Transverse colon (tissue), 4 donors: ENCODE measurements at regions not wholly inside any gene's neighbourhood (a gene's known extent, or its start where the extent isn't known, plus 50 kb on each side); places are given as distances from the start of the nearest gene placed in this dataset.

ENCODE experiments used
- DNase-seq: peaks from one replicate; pipeline ENCODE4 v3.0.0-alpha.2; 2019
- H3K27ac ChIP-seq, 4 donors: fragments of 200-600 bp; sonication (generic); 2 replicates each; pipeline ENCODE4 v1.5.1; 2016 to 2018; ENCODE audit warnings: inconsistent platforms in 4 of 4
- H3K27me3 ChIP-seq: fragments of 200-600 bp; sonication (generic); 2 replicates; pipeline ENCODE4 v1.5.1; 2017; ENCODE audit warnings: inconsistent platforms
- H3K36me3 ChIP-seq, 4 donors: fragments of 200-600 bp; sonication (generic); 2 replicates each; pipeline ENCODE4 v1.5.1; 2017 to 2019; ENCODE audit warnings: inconsistent platforms in 4 of 4
- H3K4me1 ChIP-seq, 4 donors: fragments of 200-600 bp; sonication (generic); 2 replicates each; pipeline ENCODE4 v1.5.1; 2017 to 2020; ENCODE audit warnings: inconsistent platforms in 4 of 4
- H3K4me3 ChIP-seq, 4 donors: fragments of 200-600 bp; sonication (generic); 1 replicate in 1 of 4; 2 replicates in 3 of 4; pipeline versions ENCODE4 v1.5.1 to v1.6.1; 2017 to 2019; ENCODE audit warnings: inconsistent platforms in 4 of 4
- H3K9me3 ChIP-seq, 2 donors: fragments of 200-600 bp; sonication (generic); 2 replicates each; pipeline ENCODE4 v1.5.1; 2017 to 2019; ENCODE audit warnings: inconsistent platforms in 2 of 2
- EP300 ChIP-seq: sonication (generic); formaldehyde crosslinking; IDR thresholded peaks from one replicate; pipeline ENCODE4 v1.6.1; 2017; ENCODE audit warnings: antibody characterized with exemption, low read depth
- POLR2A ChIP-seq: fragments of 450-650 bp; IDR thresholded peaks from one replicate; pipeline ENCODE4 v1.6.1; 2016; ENCODE audit warnings: antibody characterized with exemption, mild to moderate bottlenecking, moderate library complexity
- POLR2AphosphoS5 ChIP-seq, 3 donors: sonication (generic); formaldehyde crosslinking; IDR thresholded peaks; one replicate each; pipeline ENCODE4 v1.6.1; 2016; ENCODE audit warnings: antibody characterized with exemption in 3 of 3
- WGBS, 2 donors: methylation state at CpG; one replicate each; pipeline ENCODE4 v1.1.5; 2018; ENCODE audit warnings: low coverage in 1 of 2; 5-methylcytosine and 5-hydroxymethylcytosine counted together
- in situ Hi-C, 4 donors: fragments of 200-750 bp; cut with MboI; loops; one replicate each; pipeline versions ENCODE4 v1.15.0 to v1.15.1; 2017; ENCODE audit warnings: low sequenced_read_pairs in 3 of 4, low pct_ligation_motif_present in 1 of 4, low pct_unique_long_range_greater_than_20kb in 1 of 4
- intact Hi-C: fragments of 100-400 bp; cut with DNase I; formaldehyde crosslinking; loops from one replicate; pipeline ENCODE4 v1.15.1; 2023; ENCODE audit warnings: low total_unique reads
- TF ChIP-seq, protein P1 (sequence below), 5 experiments: fragments of 200-600 bp in 3 of 5; fragments of 450-650 bp in 2 of 5; sonication (generic) in 3 of 5; IDR thresholded peaks; 1 replicate in 2 of 5; 2 replicates in 3 of 5; pipeline ENCODE4 v1.5.1; 2016 to 2017; ENCODE audit warnings: antibody characterized with exemption in 5 of 5, inconsistent platforms in 3 of 5, mild to moderate bottlenecking in 2 of 5, moderate library complexity in 1 of 5

DNA sequence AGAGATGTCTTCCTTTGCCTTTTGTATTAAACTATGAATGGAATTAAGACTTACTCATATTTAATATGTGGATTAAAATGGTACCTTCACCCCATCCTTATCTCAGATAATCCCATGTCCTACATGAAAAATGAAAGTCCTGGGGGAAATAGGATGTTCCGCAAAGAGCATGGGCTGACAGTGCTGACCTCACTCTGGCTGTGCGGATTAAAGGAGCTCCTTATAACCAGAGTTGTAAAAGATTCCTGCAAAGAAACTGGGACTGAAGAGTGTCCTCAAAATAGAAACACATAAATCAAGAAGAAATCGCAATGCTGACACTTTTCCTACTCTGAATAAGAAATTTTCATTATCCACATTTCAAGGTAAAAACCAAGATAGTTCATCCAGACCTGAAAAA, 384.5 kb downstream of the LIG4 start:
- Histone ChIP-seq H3K27me3 (no peaks in the 10 kb centered on the region), H3K9me3 (no peaks in the 10 kb centered on the region)

DNA sequence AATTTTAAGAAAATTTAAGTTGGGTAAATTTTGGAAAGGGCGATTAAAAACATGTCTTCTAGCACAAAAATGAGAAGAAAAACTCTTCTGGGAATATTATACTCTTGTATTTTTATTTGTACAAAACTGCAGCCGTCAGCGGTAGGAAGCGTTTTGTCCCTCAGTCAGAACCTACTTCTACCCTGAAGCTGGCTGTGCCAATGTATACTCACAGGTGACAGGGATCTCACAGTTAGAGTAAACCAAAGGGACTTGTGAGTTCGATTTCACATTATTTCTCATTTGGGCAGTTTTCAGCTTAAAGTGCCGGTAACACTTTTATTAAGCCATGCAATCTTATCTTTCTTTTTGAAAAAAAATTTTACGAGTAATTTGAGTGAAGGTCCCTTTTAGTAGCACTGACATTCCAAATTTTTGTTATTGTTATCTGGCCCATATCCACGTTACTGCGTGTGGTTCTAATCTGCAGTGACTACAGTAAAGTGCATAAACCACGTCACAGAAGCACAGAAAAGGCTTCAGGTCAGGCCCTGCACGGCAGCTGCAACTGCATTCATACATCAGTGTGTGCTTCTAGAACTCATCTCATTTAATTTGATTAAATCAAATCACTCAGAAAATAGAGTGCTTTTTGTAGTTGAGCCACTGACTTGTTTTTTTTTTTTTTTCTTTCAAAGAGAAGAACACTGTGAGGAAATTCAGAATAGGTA, 387.3 kb downstream of the LIG4 start:
- no peaks in the 10 kb centered on the region for H3K36me3 ChIP-seq
- H3K4me3 ChIP-seq = no peak overlapping the region
- no peaks in the 10 kb centered on the region for H3K27me3 ChIP-seq
- no peaks in the 10 kb centered on the region for H3K9me3 ChIP-seq
- H3K4me1 ChIP-seq = no peaks in the 10 kb centered on the region
- TF ChIP-seq, protein P1, sequence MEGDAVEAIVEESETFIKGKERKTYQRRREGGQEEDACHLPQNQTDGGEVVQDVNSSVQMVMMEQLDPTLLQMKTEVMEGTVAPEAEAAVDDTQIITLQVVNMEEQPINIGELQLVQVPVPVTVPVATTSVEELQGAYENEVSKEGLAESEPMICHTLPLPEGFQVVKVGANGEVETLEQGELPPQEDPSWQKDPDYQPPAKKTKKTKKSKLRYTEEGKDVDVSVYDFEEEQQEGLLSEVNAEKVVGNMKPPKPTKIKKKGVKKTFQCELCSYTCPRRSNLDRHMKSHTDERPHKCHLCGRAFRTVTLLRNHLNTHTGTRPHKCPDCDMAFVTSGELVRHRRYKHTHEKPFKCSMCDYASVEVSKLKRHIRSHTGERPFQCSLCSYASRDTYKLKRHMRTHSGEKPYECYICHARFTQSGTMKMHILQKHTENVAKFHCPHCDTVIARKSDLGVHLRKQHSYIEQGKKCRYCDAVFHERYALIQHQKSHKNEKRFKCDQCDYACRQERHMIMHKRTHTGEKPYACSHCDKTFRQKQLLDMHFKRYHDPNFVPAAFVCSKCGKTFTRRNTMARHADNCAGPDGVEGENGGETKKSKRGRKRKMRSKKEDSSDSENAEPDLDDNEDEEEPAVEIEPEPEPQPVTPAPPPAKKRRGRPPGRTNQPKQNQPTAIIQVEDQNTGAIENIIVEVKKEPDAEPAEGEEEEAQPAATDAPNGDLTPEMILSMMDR (IDR thresholded peaks at IDR 0.05) = no peak
- TF ChIP-seq EP300 = no peak
- TF ChIP-seq POLR2AphosphoS5 (IDR thresholded peaks at IDR 0.05) = no peak
- 61 to 65% methylated on average over 11 of the region's 11 CpGs for WGBS, 2 donors
- DNase-seq = no peak
- in situ Hi-C loops (no loop called here), intact Hi-C loops (no loop called here)
- no peak overlapping the region for H3K27ac ChIP-seq

More for the DNA sequence above, 384.5 kb downstream of the LIG4 start:
- no peak for DNase-seq
- Histone ChIP-seq H3K36me3 (no peaks in the 10 kb centered on the region), H3K4me1 (no peaks in the 10 kb centered on the region), H3K4me3 (no peak overlapping the region), H3K27ac (no peak overlapping the region)
- 63 to 84% methylated on average over 3 of the region's 3 CpGs for WGBS, 2 donors
- in situ Hi-C loops (no loop called here), intact Hi-C loops (no loop called here)
- no peak for TF ChIP-seq POLR2A
- no peak for TF ChIP-seq EP300
- TF ChIP-seq, protein P1 (IDR thresholded peaks at IDR 0.05) = no peak
- no peak for TF ChIP-seq POLR2AphosphoS5 (IDR thresholded peaks at IDR 0.05)

DNA sequence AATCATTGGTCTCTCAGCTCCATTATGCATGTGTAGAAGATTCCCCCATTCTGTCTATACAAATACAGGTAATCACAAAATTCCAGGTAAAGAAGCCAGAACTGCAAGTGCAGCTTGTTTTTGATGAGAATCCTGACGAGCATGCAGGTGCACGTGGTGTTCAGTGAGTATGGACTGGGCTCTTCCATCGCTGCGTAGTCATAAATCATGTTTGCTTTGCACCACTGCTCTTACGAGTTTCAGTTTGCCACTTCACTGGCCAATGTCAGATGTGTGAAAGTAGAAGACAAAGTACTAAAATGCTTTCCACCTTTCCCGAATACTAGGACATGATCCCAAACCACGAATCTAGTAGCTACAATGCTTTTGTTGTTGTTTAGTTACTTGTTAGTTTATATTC, 390.7 kb downstream of the LIG4 start:
- in situ Hi-C loops (no loop called here), intact Hi-C loops (no loop called here)
- no peaks in the 10 kb centered on the region for H3K27me3 ChIP-seq
- DNase-seq = no peak
- 58 to 59% methylated on average over 7 of the region's 7 CpGs for WGBS, 2 donors
- H3K9me3 ChIP-seq = no peaks in the 10 kb centered on the region
- no peak for TF ChIP-seq POLR2A
- TF ChIP-seq POLR2AphosphoS5 (IDR thresholded peaks at IDR 0.05) = no peak
- TF ChIP-seq, protein P1 (IDR thresholded peaks at IDR 0.05) = no peak
- TF ChIP-seq EP300 = no peak
- H3K36me3 ChIP-seq = no peaks in the 10 kb centered on the region
- H3K4me1 ChIP-seq = no peaks in the 10 kb centered on the region
- no peak overlapping the region for H3K27ac ChIP-seq
- H3K4me3 ChIP-seq = no peak overlapping the region

DNA sequence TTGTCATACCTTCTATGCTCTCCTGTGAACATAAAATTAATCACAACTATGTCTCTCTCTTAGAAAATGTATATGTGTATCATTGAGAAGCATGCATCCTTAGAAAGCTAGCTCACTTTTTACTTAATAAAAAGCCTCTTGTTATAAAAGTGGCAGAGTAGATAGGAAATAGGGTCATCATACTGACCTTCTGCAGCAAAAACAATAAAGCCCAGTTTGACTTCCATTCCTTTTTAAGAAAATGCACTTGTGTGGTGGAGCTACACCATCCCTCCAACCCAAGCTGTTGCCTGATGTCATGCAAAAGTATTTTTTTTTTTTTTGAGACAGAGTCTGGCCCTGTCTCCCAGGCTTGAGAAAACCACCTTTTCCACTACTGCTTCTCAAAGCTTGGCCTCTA, 393.3 kb downstream of the LIG4 start:
- H3K4me1 ChIP-seq = no peaks in the 10 kb centered on the region
- H3K27ac ChIP-seq = no peak overlapping the region
- no peaks in the 10 kb centered on the region for H3K36me3 ChIP-seq
- H3K9me3 ChIP-seq = no peaks in the 10 kb centered on the region
- H3K4me3 ChIP-seq = no peak overlapping the region
- in situ Hi-C loops (no loop called here), intact Hi-C loops (no loop called here)
- no peaks in the 10 kb centered on the region for H3K27me3 ChIP-seq
- DNase-seq = no peak
- no peak for TF ChIP-seq POLR2AphosphoS5 (IDR thresholded peaks at IDR 0.05)
- TF ChIP-seq, protein P1 (IDR thresholded peaks at IDR 0.05) = no peak
- TF ChIP-seq POLR2A = no peak
- TF ChIP-seq EP300 = no peak
